Heart right ventricle (tissue), 16 donors: ENCODE measurements at regions not wholly inside any gene's neighbourhood (a gene's known extent, or its start where the extent isn't known, plus 50 kb on each side); places are given as distances from the start of the nearest gene placed in this dataset.

Source experiments
- ATAC-seq, 8 donors: fragments of 200-7000 bp; cut with Tn5 transposase; one replicate each; pipeline ENCODE4 v1.9.1; 2020; ENCODE audit warnings: mild to moderate bottlenecking in 8 of 8, moderate library complexity in 8 of 8, moderate number of reproducible peaks in 1 of 8
- DNase-seq, 2 donors: peaks; one replicate each; pipeline ENCODE4 v3.0.0-alpha.2; 2020
- H3K27ac ChIP-seq, 10 donors: fragments of 200-600 bp; sonication (generic) in 2 of 10; one replicate each; pipeline versions ENCODE4 v1.5.0 to v1.8.0; 2020 to 2022; ENCODE audit warnings: mild to moderate bottlenecking in 3 of 10
- H3K27me3 ChIP-seq, 7 donors: fragments of 200-600 bp; one replicate each; pipeline ENCODE4 v1.8.0; 2021 to 2022; ENCODE audit warnings: mild to moderate bottlenecking in 2 of 7
- H3K36me3 ChIP-seq, 9 donors: fragments of 200-600 bp; sonication (generic) in 1 of 9; one replicate each; pipeline versions ENCODE4 v1.5.0 to v1.8.0; 2020 to 2022; ENCODE audit warnings: mild to moderate bottlenecking in 2 of 9
- H3K4me1 ChIP-seq, 9 donors: fragments of 200-600 bp; sonication (generic) in 1 of 9; one replicate each; pipeline versions ENCODE4 v1.5.0 to v1.8.0; 2020 to 2022; ENCODE audit warnings: mild to moderate bottlenecking in 4 of 9
- H3K4me3 ChIP-seq, 10 donors: fragments of 200-600 bp; sonication (generic) in 2 of 10; one replicate each; pipeline versions ENCODE4 v1.5.0 to v1.8.0; 2020 to 2022; ENCODE audit warnings: mild to moderate bottlenecking in 7 of 10, moderate library complexity in 2 of 10
- H3K9me3 ChIP-seq, 11 donors: fragments of 200-600 bp in 10 of 11; sonication (generic) in 2 of 11; one replicate each; pipeline versions ENCODE4 v1.5.0 to v1.8.0; 2013 to 2022; ENCODE audit warnings: mild to moderate bottlenecking in 2 of 11, control low read depth in 1 of 11, moderate library complexity in 1 of 11
- WGBS, 2 donors: extraction: QIAGEN DNeasy Blood & Tissue Kit; methylation state at CpG; one replicate each; pipeline ENCODE4 v1.1.7; 2013; ENCODE audit warnings: inconsistent platforms in 1 of 2; 5-methylcytosine and 5-hydroxymethylcytosine counted together
- intact Hi-C, 10 donors: fragments of 100-400 bp; cut with DNase I; formaldehyde crosslinking; loops; one replicate each; pipeline versions ENCODE4 v1.11.1 to v1.14.2; 2022
- TF ChIP-seq, protein P1 (sequence below), 9 donors: fragments of 200-600 bp; sonication (generic) in 2 of 9; IDR thresholded peaks; one replicate each; pipeline versions ENCODE4 v1.5.0 to v1.8.0; 2021 to 2022; ENCODE audit warnings: antibody characterized with exemption in 9 of 9, mild to moderate bottlenecking in 5 of 9, moderate library complexity in 1 of 9
- donor health status: Arrhythmogenic right ventricular cardiomyopathy.
- donor health status: ischemic (EF 13 %, LVEDD 7.1; RV severe dilation, severe dysfunction).
- donor health status: healthy with polysubstance abuse.
- donor health status: DM: no; HTN: yes; CAD: no.
- donor health status: DM: no; HTN: no; CAD: no.
- donor health status: ischemic (EF 25% LVEDD 6.9; RV normal size, moderate dysfunction).
- donor health status: ischemic (EF 25% LVEDD 5.7; RV mildly dilated, moderate dysfunction).
- donor health status: healthy.
- donor health status: DM: yes; HTN: yes; CAD: no.
- donor health status: Ischemic cardiomyopathy.
- donor health status: ischemic (EF 35%, LVEDD 5.7; RV mildly dilated, moderate dysfunction).
- donor health status: nonischemic (EF 11% LVEDD 7.7; RV severe dilation, severe dysfunction).
- donor health status: DM: yes; HTN: yes; CAD: no.
- donor health status: PGD.
- donor health status: ischemic (EF 29% LVEDD 5.4; RV normal size, mild dysfunction).
- donor health status: nonischemic (EF 23%, LVEDD 6.1; RV moderate dilation, normal function).

DNA sequence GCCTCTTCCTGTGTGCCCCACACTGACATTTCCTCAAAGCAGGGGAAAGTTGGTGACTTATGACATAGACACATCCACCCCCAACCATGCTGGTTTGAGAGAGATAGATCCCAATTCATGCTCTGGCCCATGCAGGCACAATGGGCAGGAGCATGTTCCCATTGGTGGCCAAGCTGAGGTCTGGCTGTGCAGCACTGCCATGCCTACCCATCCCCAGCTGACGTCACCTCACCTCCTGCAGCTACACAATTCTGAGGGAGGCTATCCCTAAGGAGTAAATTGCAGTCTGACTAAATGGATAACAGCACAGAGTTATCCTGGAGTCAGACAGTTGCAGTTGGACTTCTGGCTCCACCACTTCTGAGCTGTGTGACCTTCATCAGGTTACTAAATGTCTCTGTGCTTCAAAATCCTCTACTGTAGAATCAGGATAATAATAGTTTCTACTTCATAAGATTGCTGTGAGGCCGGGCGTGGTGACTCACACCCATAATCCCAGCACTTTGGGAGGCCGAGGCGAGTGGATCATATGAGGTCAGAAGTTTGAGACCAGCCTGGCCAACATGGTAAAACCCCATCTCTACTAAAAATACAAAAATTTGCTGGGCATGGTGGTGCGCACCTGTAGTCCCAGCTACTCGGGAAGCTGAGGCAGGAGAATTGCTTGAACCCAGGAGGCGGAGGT is 323.9 kb downstream of the BCL11B start:
- WGBS, 2 donors: 92 to 94% methylated on average over 8 of the region's 8 CpGs
- no peak for DNase-seq
- peaks cover 0 to 33% (median 6%) of the 10 kb centered on the region in 7 donors for H3K27me3 ChIP-seq
- no peak overlapping the region for H3K27ac ChIP-seq
- no peak for ATAC-seq
- TF ChIP-seq, protein P1, sequence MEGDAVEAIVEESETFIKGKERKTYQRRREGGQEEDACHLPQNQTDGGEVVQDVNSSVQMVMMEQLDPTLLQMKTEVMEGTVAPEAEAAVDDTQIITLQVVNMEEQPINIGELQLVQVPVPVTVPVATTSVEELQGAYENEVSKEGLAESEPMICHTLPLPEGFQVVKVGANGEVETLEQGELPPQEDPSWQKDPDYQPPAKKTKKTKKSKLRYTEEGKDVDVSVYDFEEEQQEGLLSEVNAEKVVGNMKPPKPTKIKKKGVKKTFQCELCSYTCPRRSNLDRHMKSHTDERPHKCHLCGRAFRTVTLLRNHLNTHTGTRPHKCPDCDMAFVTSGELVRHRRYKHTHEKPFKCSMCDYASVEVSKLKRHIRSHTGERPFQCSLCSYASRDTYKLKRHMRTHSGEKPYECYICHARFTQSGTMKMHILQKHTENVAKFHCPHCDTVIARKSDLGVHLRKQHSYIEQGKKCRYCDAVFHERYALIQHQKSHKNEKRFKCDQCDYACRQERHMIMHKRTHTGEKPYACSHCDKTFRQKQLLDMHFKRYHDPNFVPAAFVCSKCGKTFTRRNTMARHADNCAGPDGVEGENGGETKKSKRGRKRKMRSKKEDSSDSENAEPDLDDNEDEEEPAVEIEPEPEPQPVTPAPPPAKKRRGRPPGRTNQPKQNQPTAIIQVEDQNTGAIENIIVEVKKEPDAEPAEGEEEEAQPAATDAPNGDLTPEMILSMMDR (IDR thresholded peaks at IDR 0.05): no peak
- no peak overlapping the region for H3K4me3 ChIP-seq
- H3K4me1 ChIP-seq: peaks cover 0 to 26% (median 0%) of the 10 kb centered on the region in 9 donors
- intact Hi-C loops: no loop called here
- H3K36me3 ChIP-seq: no peaks in the 10 kb centered on the region
- H3K9me3 ChIP-seq: no peaks in the 10 kb centered on the region

DNA sequence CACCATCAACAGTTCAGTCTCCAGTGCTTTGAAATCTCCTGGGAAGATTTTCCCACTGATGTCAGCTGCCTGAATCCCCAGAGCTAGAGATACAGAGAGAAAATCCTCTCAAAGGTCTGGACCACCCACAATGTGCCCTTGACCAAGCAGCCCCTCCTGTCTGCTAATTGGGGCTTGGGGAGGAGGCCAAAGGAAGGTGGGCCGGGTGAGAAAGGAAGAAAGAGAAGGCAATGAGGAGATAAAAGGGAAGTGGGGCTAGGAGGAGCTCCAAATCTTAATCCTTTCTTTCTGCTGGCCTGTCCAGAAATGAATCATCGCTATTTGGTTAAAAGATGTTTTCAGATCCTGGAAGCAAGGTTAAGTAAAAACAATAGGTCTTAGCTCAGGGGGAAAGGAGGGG is 322.9 kb downstream of the BCL11B start:
- Histone ChIP-seq H3K36me3 (no peaks in the 10 kb centered on the region), H3K4me1 (peaks cover 0 to 29% (median 0%) of the 10 kb centered on the region in 9 donors), H3K27ac (no peak overlapping the region), H3K9me3 (no peaks in the 10 kb centered on the region), H3K4me3 (no peak overlapping the region), H3K27me3 (peaks cover 0 to 33% (median 8%) of the 10 kb centered on the region in 7 donors)
- 41 to 50% methylated on average over 2 of the region's 2 CpGs for WGBS, 2 donors
- intact Hi-C loops: no loop called here
- TF ChIP-seq, protein P1 (IDR thresholded peaks at IDR 0.05): no peak
- DNase-seq: no peak
- no peak for ATAC-seq

DNA sequence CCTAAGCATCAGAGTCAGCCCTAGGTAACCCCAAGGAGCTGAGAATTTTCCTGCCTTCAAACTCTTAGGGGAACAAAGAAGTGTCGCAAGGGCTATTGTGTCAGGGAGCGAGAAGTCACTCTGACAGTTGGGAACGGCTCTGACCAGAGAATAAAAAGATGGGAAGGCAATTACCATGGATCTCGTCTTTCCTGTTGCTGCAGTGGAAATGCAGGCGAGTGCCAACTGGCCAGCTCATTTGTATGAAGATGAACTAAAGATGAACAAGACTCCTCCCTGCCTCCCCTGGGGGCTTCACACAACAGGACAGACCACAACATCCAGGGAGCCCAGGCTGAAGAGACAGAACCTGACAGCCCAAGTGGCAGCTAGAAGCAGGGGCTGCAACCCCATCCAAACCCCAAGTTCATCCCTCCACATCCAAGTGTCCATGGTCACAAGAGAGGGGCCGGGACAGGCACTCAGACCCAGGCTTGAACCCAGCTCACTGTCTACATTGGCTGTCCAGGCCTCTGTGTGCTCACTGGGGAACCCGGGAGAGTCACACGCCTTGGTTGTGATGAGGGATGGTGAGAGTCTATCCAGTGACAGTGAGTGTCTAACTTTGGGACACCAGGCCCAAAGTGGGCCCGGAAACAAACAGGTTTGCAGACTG is 322.4 kb downstream of the BCL11B start:
- Histone ChIP-seq H3K4me3 (no peak overlapping the region), H3K27me3 (peaks cover 0 to 28% (median 9%) of the 10 kb centered on the region in 7 donors), H3K9me3 (no peaks in the 10 kb centered on the region), H3K36me3 (no peaks in the 10 kb centered on the region), H3K4me1 (peaks cover 0 to 29% (median 0%) of the 10 kb centered on the region in 9 donors), H3K27ac (no peak overlapping the region)
- TF ChIP-seq, protein P1 (IDR thresholded peaks at IDR 0.05): no peak
- intact Hi-C loops: no loop called here
- ATAC-seq (no peak), DNase-seq (no peak)
- WGBS, 2 donors: 65 to 70% methylated on average over 9 of the region's 9 CpGs

DNA sequence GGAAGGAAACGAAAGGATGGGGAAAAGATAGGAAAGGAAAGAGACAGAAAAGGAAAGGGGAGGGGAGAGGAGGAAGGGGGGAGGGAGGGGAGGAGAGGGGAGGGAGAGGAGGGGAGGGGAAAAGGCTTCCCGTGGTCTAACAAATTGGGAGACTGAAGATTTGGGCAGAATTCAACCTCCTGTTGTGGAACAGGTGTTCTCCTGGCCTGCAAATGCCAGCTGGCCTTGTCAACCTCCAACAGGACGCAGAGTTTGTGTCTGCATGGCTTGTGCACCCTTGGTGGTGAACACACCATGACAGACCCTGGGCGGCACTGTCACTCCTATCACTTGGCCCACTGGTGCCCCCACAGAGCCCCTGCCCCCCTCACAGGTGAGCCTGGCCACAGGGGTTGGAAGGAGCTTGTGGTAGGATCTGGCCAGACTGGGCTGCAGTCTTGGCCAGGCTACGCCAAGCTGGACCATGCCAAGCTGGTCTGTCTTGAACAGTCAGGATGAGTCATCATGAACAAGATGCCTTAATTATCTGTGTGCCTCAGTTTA is 321.6 kb downstream of the BCL11B start:
- no peak for ATAC-seq
- Histone ChIP-seq H3K27ac (no peak overlapping the region), H3K27me3 (peaks cover 0 to 21% (median 9%) of the 10 kb centered on the region in 7 donors), H3K4me1 (peaks cover 0 to 29% (median 0%) of the 10 kb centered on the region in 9 donors), H3K36me3 (no peaks in the 10 kb centered on the region), H3K4me3 (no peak overlapping the region), H3K9me3 (no peaks in the 10 kb centered on the region)
- WGBS, 2 donors: 69 to 80% methylated on average over 5 of the region's 5 CpGs
- intact Hi-C loops: no loop called here
- TF ChIP-seq, protein P1 (IDR thresholded peaks at IDR 0.05): no peak
- DNase-seq: no peak
